ENCODE measurements at regions not wholly inside any gene's neighbourhood (a gene's known extent, or its start where the extent isn't known, plus 50 kb on each side); places are given as distances from the start of the nearest gene placed in this dataset.

GRCh38 chr4:181858741-181859140, 384.5 kb upstream of the TENM3 start:
- Histone ChIP-seq H3K36me3 (ENCODE audit: control insufficient read depth in 2 of 3, insufficient read depth in 3 of 3, low read length in 3 of 3) (no peaks in the 10 kb centered on the region), H3K9me3 (ENCODE audit: control insufficient read depth in 2 of 3, insufficient read depth in 1 of 3, low read length in 3 of 3) (no peaks in the 10 kb centered on the region), H3K27ac (ENCODE audit: low read depth in 2 of 2, low read length in 2 of 2) (no peak overlapping the region), H3K4me3 (ENCODE audit: low read length in 3 of 3) (no peak overlapping the region), H3K4me1 (ENCODE audit: control insufficient read depth in 2 of 3, insufficient read depth in 2 of 3, low read depth in 1 of 3, low read length in 3 of 3) (no peaks in the 10 kb centered on the region), H3K27me3 (ENCODE audit: control insufficient read depth, insufficient read depth, low read length) (no peaks in the 10 kb centered on the region), H3K9ac (ENCODE audit: low read length in 3 of 3) (no peak overlapping the region)
- FAIRE-seq, result no peak
- intact Hi-C loops (cut with DNase I), result no loop called here
- TF ChIP-seq CTCF (IDR thresholded peaks at IDR 0.05; ENCODE audit: borderline replicate concordance, extremely low read depth, insufficient read depth), result no peak
- DNase-seq, result no peak

GRCh38 chr4:181859439-181859838, 383.8 kb upstream of the TENM3 start:
- H3K4me1 ChIP-seq (ENCODE audit: control insufficient read depth in 2 of 3, insufficient read depth in 2 of 3, low read depth in 1 of 3, low read length in 3 of 3), result no peaks in the 10 kb centered on the region
- no peak overlapping the region for H3K4me3 ChIP-seq (ENCODE audit: low read length in 3 of 3)
- intact Hi-C loops (cut with DNase I), result no loop called here
- H3K27me3 ChIP-seq (ENCODE audit: control insufficient read depth, insufficient read depth, low read length), result no peaks in the 10 kb centered on the region
- H3K9me3 ChIP-seq (ENCODE audit: control insufficient read depth in 2 of 3, insufficient read depth in 1 of 3, low read length in 3 of 3), result no peaks in the 10 kb centered on the region
- no peak overlapping the region for H3K9ac ChIP-seq (ENCODE audit: low read length in 3 of 3)
- DNase-seq (no peak), FAIRE-seq (no peak)
- H3K27ac ChIP-seq (ENCODE audit: low read depth in 2 of 2, low read length in 2 of 2), result no peak overlapping the region
- no peak for TF ChIP-seq CTCF (IDR thresholded peaks at IDR 0.05; ENCODE audit: borderline replicate concordance, extremely low read depth, insufficient read depth)
- H3K36me3 ChIP-seq (ENCODE audit: control insufficient read depth in 2 of 3, insufficient read depth in 3 of 3, low read length in 3 of 3), result no peaks in the 10 kb centered on the region

GRCh38 chr4:181860157-181860556, 383.0 kb upstream of the TENM3 start:
- peak in 1 of 5 donors; percentile 25 for DNase-seq
- Histone ChIP-seq H3K4me3 (ENCODE audit: low read length in 3 of 3) (no peak overlapping the region), H3K9ac (ENCODE audit: low read length in 3 of 3) (no peak overlapping the region), H3K4me1 (ENCODE audit: control insufficient read depth in 2 of 3, insufficient read depth in 2 of 3, low read depth in 1 of 3, low read length in 3 of 3) (no peaks in the 10 kb centered on the region), H3K27me3 (ENCODE audit: control insufficient read depth, insufficient read depth, low read length) (no peaks in the 10 kb centered on the region), H3K9me3 (ENCODE audit: control insufficient read depth in 2 of 3, insufficient read depth in 1 of 3, low read length in 3 of 3) (no peaks in the 10 kb centered on the region), H3K27ac (ENCODE audit: low read depth in 2 of 2, low read length in 2 of 2) (no peak overlapping the region), H3K36me3 (ENCODE audit: control insufficient read depth in 2 of 3, insufficient read depth in 3 of 3, low read length in 3 of 3) (no peaks in the 10 kb centered on the region)
- no peak for FAIRE-seq
- intact Hi-C loops (cut with DNase I), result no loop called here
- no peak for TF ChIP-seq CTCF (IDR thresholded peaks at IDR 0.05; ENCODE audit: borderline replicate concordance, extremely low read depth, insufficient read depth)

- intact Hi-C loops (cut with DNase I), result no loop called here
Measured at GRCh38 chr4:181860668-181861067, 382.5 kb upstream of the TENM3 start.

More at GRCh38 chr4:181860668-181861067, 382.5 kb upstream of the TENM3 start:
- Histone ChIP-seq H3K9me3 (ENCODE audit: control insufficient read depth in 2 of 3, insufficient read depth in 1 of 3, low read length in 3 of 3) (no peaks in the 10 kb centered on the region), H3K4me3 (ENCODE audit: low read length in 3 of 3) (no peak overlapping the region), H3K4me1 (ENCODE audit: control insufficient read depth in 2 of 3, insufficient read depth in 2 of 3, low read depth in 1 of 3, low read length in 3 of 3) (no peaks in the 10 kb centered on the region), H3K27me3 (ENCODE audit: control insufficient read depth, insufficient read depth, low read length) (no peaks in the 10 kb centered on the region), H3K27ac (ENCODE audit: low read depth in 2 of 2, low read length in 2 of 2) (no peak overlapping the region), H3K9ac (ENCODE audit: low read length in 3 of 3) (no peak overlapping the region), H3K36me3 (ENCODE audit: control insufficient read depth in 2 of 3, insufficient read depth in 3 of 3, low read length in 3 of 3) (no peaks in the 10 kb centered on the region)
- DNase-seq (no peak), FAIRE-seq (no peak)
- TF ChIP-seq CTCF (IDR thresholded peaks at IDR 0.05; ENCODE audit: borderline replicate concordance, extremely low read depth, insufficient read depth), result no peak

All from kidney (tissue), 13 donors.